T-helper 1 cell treated with Interleukin-12 subunit alpha and Interleukin-12 subunit beta and Interleukin-4 antibody, amounts not matched to agents 30 μg/mL and 1 μg/mL, for 36 hours (primary cell): ENCODE measurements at regions not wholly inside any gene's neighbourhood (a gene's known extent, or its start where the extent isn't known, plus 50 kb on each side); places are given as distances from the start of the nearest gene placed in this dataset.
"Not testable (repeated sequence)": the region's sequence is repeated elsewhere in the genome, so short reads cannot be mapped to it uniquely, and the experiment has no call there.

Experiments
- H3K27ac Mint-ChIP-seq: one replicate; pipeline ENCODE4 v1.8.0; 2021; ENCODE audit warnings: mild to moderate bottlenecking, mixed read lengths
- H3K27me3 Mint-ChIP-seq: one replicate; pipeline ENCODE4 v1.8.0; 2021; ENCODE audit warnings: low read depth, mixed read lengths
- H3K36me3 Mint-ChIP-seq: one replicate; pipeline ENCODE4 v1.8.0; 2021; ENCODE audit warnings: low read depth, mixed read lengths
- H3K4me1 Mint-ChIP-seq: one replicate; pipeline ENCODE4 v1.8.0; 2021; ENCODE audit warnings: low read depth, mixed read lengths
- H3K4me3 Mint-ChIP-seq: one replicate; pipeline ENCODE4 v1.8.0; 2021; ENCODE audit warnings: mild to moderate bottlenecking, moderate library complexity, mixed read lengths
- H3K9me3 Mint-ChIP-seq: one replicate; pipeline ENCODE4 v1.8.0; 2021; ENCODE audit warnings: mixed read lengths

GRCh38 chr5:135106610-135107471, 72.8 kb upstream of the PITX1 start:
- Mint-ChIP-seq H3K9me3 (no peaks in the 10 kb centered on the region), H3K36me3 (no peaks in the 10 kb centered on the region), H3K4me3 (no peak overlapping the region), H3K4me1 (no peaks in the 10 kb centered on the region), H3K27me3 (peaks cover 4% of the 10 kb centered on the region), H3K27ac (no peak overlapping the region)

DNA sequence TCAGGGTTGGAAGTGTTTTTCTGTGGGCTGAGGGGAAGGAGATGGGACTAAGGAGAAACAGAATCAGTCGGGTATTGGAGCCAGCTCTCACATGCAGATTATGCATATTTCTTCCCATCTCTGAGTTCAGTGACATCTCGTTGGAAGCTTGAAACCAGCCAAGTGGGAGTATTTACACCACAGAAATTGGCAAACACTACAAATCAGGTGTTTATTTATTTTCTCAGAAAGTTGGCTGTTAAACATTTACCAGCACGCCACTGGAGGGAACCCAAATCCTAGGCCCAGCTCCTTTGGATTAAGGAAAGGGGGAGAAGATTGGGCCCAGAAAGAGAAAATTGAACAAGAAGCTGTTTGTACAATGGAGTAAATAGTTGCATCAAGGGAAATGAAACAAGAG, 72.1 kb upstream of the PITX1 start:
- Mint-ChIP-seq H3K27ac (no peak overlapping the region), H3K27me3 (peaks cover 4% of the 10 kb centered on the region), H3K9me3 (no peaks in the 10 kb centered on the region), H3K4me1 (no peaks in the 10 kb centered on the region), H3K4me3 (no peak overlapping the region), H3K36me3 (no peaks in the 10 kb centered on the region)

DNA sequence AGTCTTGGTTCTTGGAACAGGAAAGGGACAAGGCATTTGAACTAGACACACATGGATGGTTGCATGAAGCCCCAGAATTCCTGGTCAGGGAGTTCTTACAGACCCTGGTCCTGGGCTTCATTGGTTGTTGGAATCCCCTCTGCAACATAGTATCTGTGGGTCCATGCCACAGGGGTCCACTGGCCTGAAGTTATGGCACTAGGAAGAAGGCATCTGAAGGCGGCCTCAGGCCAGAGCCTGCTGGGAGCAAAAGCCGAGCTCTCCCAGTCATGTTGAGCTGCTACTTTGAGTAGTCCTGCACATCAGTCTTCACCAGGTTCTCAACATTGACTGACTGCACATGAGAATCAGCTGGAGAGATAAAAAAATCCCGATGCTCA, 71.1 kb upstream of the PITX1 start:
- Mint-ChIP-seq H3K27me3 (peaks cover 4% of the 10 kb centered on the region), H3K27ac (no peak overlapping the region), H3K36me3 (no peaks in the 10 kb centered on the region), H3K4me3 (no peak overlapping the region), H3K4me1 (no peaks in the 10 kb centered on the region), H3K9me3 (no peaks in the 10 kb centered on the region)

GRCh38 chr5:135103575-135103853, 69.5 kb upstream of the PITX1 start:
- H3K9me3 Mint-ChIP-seq, result no peaks in the 10 kb centered on the region
- H3K36me3 Mint-ChIP-seq, result no peaks in the 10 kb centered on the region
- no peak overlapping the region for H3K27ac Mint-ChIP-seq
- H3K27me3 Mint-ChIP-seq, result peaks cover 4% of the 10 kb centered on the region
- no peak overlapping the region for H3K4me3 Mint-ChIP-seq
- H3K4me1 Mint-ChIP-seq, result no peaks in the 10 kb centered on the region

- H3K4me3 Mint-ChIP-seq, result no peak overlapping the region
- no peaks in the 10 kb centered on the region for H3K4me1 Mint-ChIP-seq
- no peaks in the 10 kb centered on the region for H3K9me3 Mint-ChIP-seq
- no peaks in the 10 kb centered on the region for H3K36me3 Mint-ChIP-seq
- H3K27ac Mint-ChIP-seq, result no peak overlapping the region
- H3K27me3 Mint-ChIP-seq, result peaks cover 4% of the 10 kb centered on the region
Measured at GRCh38 chr5:135102716-135103574, 68.9 kb upstream of the PITX1 start.

- Mint-ChIP-seq H3K4me3 (no peak overlapping the region), H3K27ac (no peak overlapping the region), H3K9me3 (no peaks in the 10 kb centered on the region), H3K27me3 (no peaks in the 10 kb centered on the region), H3K4me1 (no peaks in the 10 kb centered on the region), H3K36me3 (no peaks in the 10 kb centered on the region)
Measured at GRCh38 chr5:135100431-135100830, 66.4 kb upstream of the PITX1 start.

- Mint-ChIP-seq H3K9me3 (no peaks in the 10 kb centered on the region), H3K4me1 (no peaks in the 10 kb centered on the region), H3K27ac (no peak overlapping the region), H3K36me3 (no peaks in the 10 kb centered on the region), H3K4me3 (no peak overlapping the region), H3K27me3 (no peaks in the 10 kb centered on the region)
Measured at GRCh38 chr5:135100011-135100410, 66.0 kb upstream of the PITX1 start.

GRCh38 chr5:135097390-135097789, 63.4 kb upstream of the PITX1 start:
- Mint-ChIP-seq H3K4me3 (no peak overlapping the region), H3K4me1 (no peaks in the 10 kb centered on the region), H3K36me3 (no peaks in the 10 kb centered on the region), H3K9me3 (no peaks in the 10 kb centered on the region), H3K27me3 (no peaks in the 10 kb centered on the region), H3K27ac (no peak overlapping the region)

DNA sequence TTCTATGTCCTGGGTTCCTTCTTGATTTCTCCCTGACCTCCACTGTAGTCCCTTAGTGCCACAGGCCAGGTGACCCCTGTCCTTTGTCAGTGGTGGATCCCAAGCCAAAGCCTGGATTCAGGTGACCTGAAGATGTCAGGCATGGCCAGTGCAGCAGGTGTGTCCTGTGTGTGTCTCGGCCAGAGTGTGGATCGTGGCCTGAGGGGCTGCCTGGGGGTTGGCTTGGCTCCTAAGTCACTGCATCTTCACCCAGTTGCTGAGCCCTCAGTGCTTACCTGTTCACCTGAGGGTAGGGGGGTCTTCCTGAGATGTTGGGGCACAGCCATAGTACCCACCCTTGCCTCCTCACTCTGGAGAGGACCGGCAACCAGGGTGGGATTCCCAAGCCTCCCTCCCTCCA, 61.8 kb upstream of the PITX1 start:
- no peak overlapping the region for H3K27ac Mint-ChIP-seq
- H3K4me1 Mint-ChIP-seq, result no peaks in the 10 kb centered on the region

DNA sequence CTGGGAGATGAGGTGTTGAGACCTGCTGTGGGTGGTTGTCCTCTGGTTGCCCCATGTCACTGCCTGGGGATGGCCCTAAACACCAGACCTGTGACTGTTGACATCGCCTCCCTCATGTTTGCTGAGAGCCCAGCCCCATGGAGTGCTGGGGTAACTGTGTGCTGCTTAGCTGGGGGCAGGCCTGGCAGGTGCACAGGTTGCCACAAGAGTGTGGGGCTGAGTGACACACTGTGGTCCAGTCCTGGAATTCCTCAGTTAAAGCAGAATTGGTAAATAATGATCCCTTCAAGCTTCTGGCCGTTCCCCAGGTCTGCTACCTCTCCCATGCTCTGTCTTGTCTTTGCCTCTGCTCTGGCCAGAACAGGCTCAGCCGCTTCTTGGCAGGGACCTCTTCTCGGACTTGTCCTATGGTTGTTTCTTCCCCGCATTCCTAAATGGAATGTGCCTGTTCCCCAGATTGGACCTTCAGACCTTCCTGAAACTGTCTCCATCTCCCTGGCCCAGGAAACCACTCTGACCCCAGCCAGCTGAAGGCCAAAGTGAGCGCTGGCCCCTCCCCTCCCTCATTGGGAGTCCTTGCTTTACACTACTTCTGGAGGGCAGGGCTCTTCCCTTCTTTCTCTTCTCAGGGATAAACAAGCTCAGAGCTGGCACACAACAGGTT, 61.2 kb upstream of the PITX1 start:
- H3K4me3 Mint-ChIP-seq, result no peak overlapping the region
- no peaks in the 10 kb centered on the region for H3K36me3 Mint-ChIP-seq
- H3K4me1 Mint-ChIP-seq, result no peaks in the 10 kb centered on the region
- H3K27ac Mint-ChIP-seq, result no peak overlapping the region
- H3K9me3 Mint-ChIP-seq, result no peaks in the 10 kb centered on the region
- no peaks in the 10 kb centered on the region for H3K27me3 Mint-ChIP-seq

More for the DNA sequence above, 61.8 kb upstream of the PITX1 start:
- H3K9me3 Mint-ChIP-seq, result no peaks in the 10 kb centered on the region
- no peaks in the 10 kb centered on the region for H3K36me3 Mint-ChIP-seq
- H3K27me3 Mint-ChIP-seq, result no peaks in the 10 kb centered on the region
- no peak overlapping the region for H3K4me3 Mint-ChIP-seq

GRCh38 chr5:135094339-135095051, 60.5 kb upstream of the PITX1 start:
- H3K27me3 Mint-ChIP-seq, result peaks cover 5% of the 10 kb centered on the region

DNA sequence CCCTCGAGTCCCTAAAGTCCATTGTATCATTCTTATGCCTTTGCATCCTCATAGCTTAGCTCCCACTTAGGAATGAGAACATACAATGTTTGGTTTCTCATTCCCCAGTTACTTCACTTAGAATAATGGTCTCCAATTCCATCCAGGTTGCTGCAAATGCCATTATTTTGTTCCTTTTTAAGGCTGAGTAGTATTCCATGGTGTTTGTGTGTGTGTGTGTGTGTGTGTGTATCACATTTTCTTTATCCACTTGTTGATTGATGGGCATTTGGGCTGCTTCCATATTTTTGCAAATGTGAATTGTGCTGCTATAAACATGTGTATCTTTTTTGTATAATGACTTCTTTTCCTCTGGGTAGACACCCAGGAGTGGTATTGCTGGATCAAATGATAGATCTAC, 59.5 kb upstream of the PITX1 start:
- not testable (repeated sequence) for H3K27ac Mint-ChIP-seq, H3K36me3 Mint-ChIP-seq, H3K4me1 Mint-ChIP-seq, H3K4me3 Mint-ChIP-seq, H3K27me3 Mint-ChIP-seq, H3K9me3 Mint-ChIP-seq

More at GRCh38 chr5:135094339-135095051, 60.5 kb upstream of the PITX1 start:
- H3K36me3 Mint-ChIP-seq, result no peaks in the 10 kb centered on the region
- H3K4me1 Mint-ChIP-seq, result no peaks in the 10 kb centered on the region
- H3K9me3 Mint-ChIP-seq, result no peaks in the 10 kb centered on the region
- H3K4me3 Mint-ChIP-seq, result no peak overlapping the region
- H3K27ac Mint-ChIP-seq, result no peak overlapping the region

GRCh38 chr5:135092476-135092875, 58.4 kb upstream of the PITX1 start:
- Mint-ChIP-seq H3K36me3 (no peaks in the 10 kb centered on the region), H3K27me3 (peaks cover 5% of the 10 kb centered on the region), H3K9me3 (no peaks in the 10 kb centered on the region), H3K4me3 (no peak overlapping the region), H3K4me1 (no peaks in the 10 kb centered on the region), H3K27ac (no peak overlapping the region)

DNA sequence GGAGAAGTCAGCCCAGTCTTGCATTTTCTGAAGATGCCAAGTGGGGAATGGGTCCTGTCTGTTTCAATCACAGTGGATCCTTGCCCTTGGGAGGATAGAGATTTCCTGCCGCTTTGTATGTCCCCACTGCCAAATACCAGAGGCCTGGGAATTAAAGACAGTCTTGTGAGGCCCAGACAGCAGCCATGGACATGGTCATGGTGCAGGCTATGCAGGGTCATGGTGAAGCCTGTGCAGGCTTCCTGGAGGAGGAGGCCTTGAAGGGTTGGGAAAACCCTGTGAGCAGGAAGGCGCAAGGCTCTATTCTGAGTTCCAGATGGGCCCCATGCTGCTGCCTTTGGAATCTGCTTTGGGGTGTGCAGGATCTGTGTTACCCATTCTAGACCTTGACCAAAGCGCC, 57.3 kb upstream of the PITX1 start:
- Mint-ChIP-seq H3K27ac (no peak overlapping the region), H3K27me3 (peaks cover 11% of the 10 kb centered on the region), H3K9me3 (no peaks in the 10 kb centered on the region), H3K36me3 (no peaks in the 10 kb centered on the region), H3K4me3 (no peak overlapping the region), H3K4me1 (no peaks in the 10 kb centered on the region)
